ENCODE measurements at regions not wholly inside any gene's neighbourhood (a gene's known extent, or its start where the extent isn't known, plus 50 kb on each side); places are given as distances from the start of the nearest gene placed in this dataset.

- TF ChIP-seq GATA2 (IDR thresholded peaks at IDR 0.05; ENCODE audit: low read depth, low read length) (no peak), GATA3 (IDR thresholded peaks at IDR 0.05; ENCODE audit: low read depth, low read length) (no peak)
Measured at GRCh38 chr3:24670871-24671270, 176.2 kb upstream of the THRB start.
